ENCODE measurements at regions not wholly inside any gene's neighbourhood (a gene's known extent, or its start where the extent isn't known, plus 50 kb on each side); places are given as distances from the start of the nearest gene placed in this dataset.

DNA sequence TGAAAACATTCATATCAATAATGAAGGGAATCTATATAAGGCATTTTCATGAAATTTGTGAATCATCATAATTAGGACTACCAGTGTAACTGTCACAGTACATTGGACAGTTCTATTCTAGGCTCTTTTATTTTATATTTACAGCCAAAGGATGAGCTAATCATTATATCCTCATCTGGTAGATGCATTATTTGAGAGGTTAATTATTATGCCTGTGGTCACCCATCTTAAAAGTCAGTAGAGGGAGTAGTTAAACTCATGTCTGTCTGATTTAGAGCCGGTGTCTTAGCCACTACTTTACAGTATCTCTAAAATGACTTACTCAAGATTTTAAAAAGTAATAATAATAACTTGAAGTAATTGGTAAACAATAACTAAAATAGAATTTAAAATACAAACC is 899.3 kb upstream of the MAP3K7 start:
- H3K27me3 ChIP-seq (replicated peaks; ENCODE audit: control insufficient read depth, insufficient read depth, low read length), result no peaks in the 10 kb centered on the region
- no peak overlapping the region for H3K27ac Mint-ChIP-seq (ENCODE audit: unreplicated experiment)
- no peak overlapping the region for H3K4me3 ChIP-seq (ENCODE audit: low read depth, low read length)
- CTCF ChIA-PET, result no interaction called here
- POLR2A ChIA-PET, result no interaction called here
- H3K27me3 Mint-ChIP-seq (ENCODE audit: insufficient read depth, unreplicated experiment), result no peaks in the 10 kb centered on the region
- no peaks in the 10 kb centered on the region for H3K36me3 ChIP-seq (ENCODE audit: control insufficient read depth, insufficient read depth, low read length)
- no peak for DNase-seq
- TF ChIP-seq, protein P1, sequence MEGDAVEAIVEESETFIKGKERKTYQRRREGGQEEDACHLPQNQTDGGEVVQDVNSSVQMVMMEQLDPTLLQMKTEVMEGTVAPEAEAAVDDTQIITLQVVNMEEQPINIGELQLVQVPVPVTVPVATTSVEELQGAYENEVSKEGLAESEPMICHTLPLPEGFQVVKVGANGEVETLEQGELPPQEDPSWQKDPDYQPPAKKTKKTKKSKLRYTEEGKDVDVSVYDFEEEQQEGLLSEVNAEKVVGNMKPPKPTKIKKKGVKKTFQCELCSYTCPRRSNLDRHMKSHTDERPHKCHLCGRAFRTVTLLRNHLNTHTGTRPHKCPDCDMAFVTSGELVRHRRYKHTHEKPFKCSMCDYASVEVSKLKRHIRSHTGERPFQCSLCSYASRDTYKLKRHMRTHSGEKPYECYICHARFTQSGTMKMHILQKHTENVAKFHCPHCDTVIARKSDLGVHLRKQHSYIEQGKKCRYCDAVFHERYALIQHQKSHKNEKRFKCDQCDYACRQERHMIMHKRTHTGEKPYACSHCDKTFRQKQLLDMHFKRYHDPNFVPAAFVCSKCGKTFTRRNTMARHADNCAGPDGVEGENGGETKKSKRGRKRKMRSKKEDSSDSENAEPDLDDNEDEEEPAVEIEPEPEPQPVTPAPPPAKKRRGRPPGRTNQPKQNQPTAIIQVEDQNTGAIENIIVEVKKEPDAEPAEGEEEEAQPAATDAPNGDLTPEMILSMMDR (IDR thresholded peaks at IDR 0.05; ENCODE audit: insufficient read depth in 1 of 2, low read depth in 1 of 2, low read length in 1 of 2, severe bottlenecking in 1 of 2, unreplicated experiment in 1 of 2), result no peak
- H3K4me3 Mint-ChIP-seq (ENCODE audit: unreplicated experiment), result no peak overlapping the region
- H3K4me1 ChIP-seq, result no peaks in the 10 kb centered on the region
- no peaks in the 10 kb centered on the region for H3K4me1 Mint-ChIP-seq (ENCODE audit: low read depth, unreplicated experiment)
- intact Hi-C loops (cut with micrococcal nuclease; ENCODE audit: unreplicated experiment), result no loop called here
- no peaks in the 10 kb centered on the region for H3K9me3 Mint-ChIP-seq (ENCODE audit: unreplicated experiment)
- BruUV-seq (replicated peaks), result no TSS peak
- no peaks in the 10 kb centered on the region for H3K36me3 Mint-ChIP-seq (ENCODE audit: insufficient read depth, unreplicated experiment)
- H3K9me3 ChIP-seq, result no peaks in the 10 kb centered on the region

DNA sequence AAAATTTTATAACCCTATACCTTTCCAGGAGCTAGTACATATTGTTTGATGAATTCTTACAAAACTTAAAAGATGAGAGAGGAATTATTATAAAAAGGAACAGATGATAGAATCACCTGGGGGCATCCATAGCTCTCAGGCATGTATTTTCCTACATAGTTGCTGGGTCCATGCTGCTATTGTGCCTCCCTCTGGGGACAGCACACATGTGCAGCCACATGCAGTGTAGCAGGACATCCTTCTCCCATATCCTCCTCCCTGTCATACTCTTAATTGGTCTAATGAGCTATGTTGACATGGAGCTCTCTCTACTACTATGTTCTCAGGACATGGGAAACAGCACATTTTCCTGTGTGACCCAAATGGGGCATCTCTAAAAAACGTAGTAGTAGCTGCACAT is 898.2 kb upstream of the MAP3K7 start:
- Mint-ChIP-seq H3K4me3 (ENCODE audit: unreplicated experiment) (no peak overlapping the region), H3K36me3 (ENCODE audit: insufficient read depth, unreplicated experiment) (no peaks in the 10 kb centered on the region), H3K27ac (ENCODE audit: unreplicated experiment) (no peak overlapping the region), H3K9me3 (ENCODE audit: unreplicated experiment) (no peaks in the 10 kb centered on the region), H3K4me1 (ENCODE audit: low read depth, unreplicated experiment) (no peaks in the 10 kb centered on the region), H3K27me3 (ENCODE audit: insufficient read depth, unreplicated experiment) (no peaks in the 10 kb centered on the region)
- TF ChIP-seq, protein P1 (IDR thresholded peaks at IDR 0.05; ENCODE audit: insufficient read depth in 1 of 2, low read depth in 1 of 2, low read length in 1 of 2, severe bottlenecking in 1 of 2, unreplicated experiment in 1 of 2), result no peak
- ChIA-PET POLR2A (no interaction called here), CTCF (no interaction called here)
- intact Hi-C loops (cut with micrococcal nuclease; ENCODE audit: unreplicated experiment), result no loop called here
- no peak for DNase-seq
- Histone ChIP-seq H3K27me3 (replicated peaks; ENCODE audit: control insufficient read depth, insufficient read depth, low read length) (no peaks in the 10 kb centered on the region), H3K9me3 (no peaks in the 10 kb centered on the region), H3K4me1 (no peaks in the 10 kb centered on the region), H3K4me3 (ENCODE audit: low read depth, low read length) (no peak overlapping the region), H3K36me3 (ENCODE audit: control insufficient read depth, insufficient read depth, low read length) (no peaks in the 10 kb centered on the region)
- no TSS peak for BruUV-seq (replicated peaks)

DNA sequence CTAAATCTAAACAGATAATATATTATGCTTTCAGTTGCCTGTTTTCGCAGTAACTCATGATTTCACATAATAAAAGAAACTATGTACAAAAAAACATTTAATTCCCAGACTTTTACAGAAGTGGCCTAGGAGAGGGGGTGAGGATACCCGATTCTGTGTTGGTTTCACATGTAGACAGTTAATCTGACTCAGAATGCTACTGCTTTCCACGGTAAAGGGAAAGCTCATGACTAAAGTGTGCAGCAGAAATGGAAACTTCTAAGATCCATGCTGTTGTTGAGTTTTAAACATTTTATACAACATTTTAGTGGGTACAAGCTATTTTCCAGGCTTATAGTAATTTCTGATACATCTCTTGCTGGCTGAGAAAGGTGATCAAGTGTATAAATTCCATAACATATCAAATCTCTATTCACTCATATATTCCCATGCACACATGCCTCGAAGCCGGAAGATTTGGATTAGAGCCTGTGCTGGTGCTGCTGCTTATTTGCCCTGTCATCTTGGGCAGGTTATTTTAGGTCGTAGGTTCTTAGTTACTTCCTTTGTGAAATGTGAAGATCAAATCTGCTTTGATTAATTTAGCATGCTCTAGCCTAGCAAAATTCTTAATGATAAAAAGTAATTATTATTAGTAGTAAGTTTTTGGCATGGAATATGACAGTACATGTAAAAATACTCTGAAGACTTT is 896.7 kb upstream of the MAP3K7 start:
- Mint-ChIP-seq H3K9me3 (ENCODE audit: unreplicated experiment) (no peaks in the 10 kb centered on the region), H3K27ac (ENCODE audit: unreplicated experiment) (no peak overlapping the region), H3K36me3 (ENCODE audit: insufficient read depth, unreplicated experiment) (no peaks in the 10 kb centered on the region), H3K27me3 (ENCODE audit: insufficient read depth, unreplicated experiment) (no peaks in the 10 kb centered on the region), H3K4me1 (ENCODE audit: low read depth, unreplicated experiment) (no peaks in the 10 kb centered on the region), H3K4me3 (ENCODE audit: unreplicated experiment) (no peak overlapping the region)
- H3K9me3 ChIP-seq, result no peaks in the 10 kb centered on the region
- TF ChIP-seq, protein P1 (IDR thresholded peaks at IDR 0.05; ENCODE audit: insufficient read depth in 1 of 2, low read depth in 1 of 2, low read length in 1 of 2, severe bottlenecking in 1 of 2, unreplicated experiment in 1 of 2), result no peak
- intact Hi-C loops (cut with micrococcal nuclease; ENCODE audit: unreplicated experiment), result no loop called here
- no peak for DNase-seq
- no peaks in the 10 kb centered on the region for H3K4me1 ChIP-seq
- no peaks in the 10 kb centered on the region for H3K36me3 ChIP-seq (ENCODE audit: control insufficient read depth, insufficient read depth, low read length)
- no peaks in the 10 kb centered on the region for H3K27me3 ChIP-seq (replicated peaks; ENCODE audit: control insufficient read depth, insufficient read depth, low read length)
- H3K4me3 ChIP-seq (ENCODE audit: low read depth, low read length), result no peak overlapping the region
- ChIA-PET POLR2A (no interaction called here), CTCF (no interaction called here)
- BruUV-seq (replicated peaks), result no TSS peak

Measured in Caco-2 (cell line).